ENCODE measurements at regions not wholly inside any gene's neighbourhood (a gene's known extent, or its start where the extent isn't known, plus 50 kb on each side); places are given as distances from the start of the nearest gene placed in this dataset.

DNA sequence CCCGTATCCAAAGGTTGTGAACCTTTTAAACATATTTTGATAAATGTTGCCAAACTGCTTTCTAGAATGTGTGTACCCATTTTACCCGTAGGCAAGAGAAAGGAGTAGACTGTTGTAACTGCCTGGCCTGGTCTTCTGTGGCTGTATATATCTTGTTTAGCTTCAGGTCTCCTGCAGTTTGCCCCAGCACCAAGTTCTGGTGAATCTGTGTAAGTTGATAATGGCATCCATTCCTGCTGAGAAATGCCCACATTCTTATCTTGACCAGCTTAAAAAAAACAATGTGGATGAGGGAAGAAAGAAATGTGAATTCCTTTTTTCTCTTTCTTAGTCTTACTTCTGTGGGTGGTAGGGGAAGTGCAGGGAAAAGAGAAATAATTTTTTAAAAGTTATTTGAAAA lies 53.3 kb upstream of the TLE3 start:
- no peak for DNase-seq

DNA sequence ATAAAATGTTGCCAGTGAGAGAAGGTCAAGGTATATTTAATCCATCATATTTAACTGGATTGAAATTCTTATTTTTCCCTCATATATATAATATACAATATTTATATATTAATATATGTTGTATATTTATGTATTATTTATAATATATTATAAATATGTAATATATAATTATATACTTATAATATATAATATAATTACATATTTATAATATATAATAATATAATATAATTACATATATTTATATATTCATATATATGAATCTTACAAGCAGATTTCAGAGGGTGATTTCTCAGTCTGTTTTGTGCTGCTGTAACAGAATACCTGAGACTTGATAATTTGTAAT lies 52.7 kb upstream of the TLE3 start:
- DNase-seq = no peak

DNA sequence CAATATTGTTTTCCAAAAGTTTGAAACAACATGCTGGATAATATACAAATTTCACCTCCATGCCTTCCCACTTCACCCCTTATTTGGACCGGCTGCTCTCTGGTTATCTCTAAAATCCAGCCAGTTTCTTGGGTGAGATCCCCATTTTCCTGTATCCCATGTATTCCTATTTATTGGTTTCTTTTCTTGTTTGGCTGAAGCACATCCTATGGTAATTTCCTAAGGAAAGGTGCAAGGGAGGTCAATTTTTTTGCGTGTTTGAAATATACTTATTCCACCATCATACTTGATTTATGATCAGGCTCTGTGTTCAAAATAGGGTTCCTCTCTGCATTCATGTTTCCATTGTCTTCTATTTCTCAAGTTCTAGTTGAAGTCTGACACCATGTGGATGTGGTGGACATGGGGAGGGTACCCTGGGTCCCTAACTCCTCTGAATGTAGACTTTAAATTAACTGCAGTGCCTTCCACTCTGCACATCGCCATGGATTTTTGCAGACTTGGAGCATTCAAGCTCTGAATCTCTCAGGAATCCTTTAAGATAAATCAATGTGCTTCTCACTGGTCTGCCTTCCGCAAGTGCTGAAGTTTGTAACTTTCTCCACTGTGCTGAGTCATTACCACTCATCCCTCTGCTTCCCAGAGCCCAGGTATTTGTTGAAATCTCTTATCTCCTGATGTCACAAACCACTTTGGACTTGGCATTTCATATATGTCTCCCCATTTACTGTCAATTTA lies 52.1 kb upstream of the TLE3 start:
- no peak for DNase-seq

DNA sequence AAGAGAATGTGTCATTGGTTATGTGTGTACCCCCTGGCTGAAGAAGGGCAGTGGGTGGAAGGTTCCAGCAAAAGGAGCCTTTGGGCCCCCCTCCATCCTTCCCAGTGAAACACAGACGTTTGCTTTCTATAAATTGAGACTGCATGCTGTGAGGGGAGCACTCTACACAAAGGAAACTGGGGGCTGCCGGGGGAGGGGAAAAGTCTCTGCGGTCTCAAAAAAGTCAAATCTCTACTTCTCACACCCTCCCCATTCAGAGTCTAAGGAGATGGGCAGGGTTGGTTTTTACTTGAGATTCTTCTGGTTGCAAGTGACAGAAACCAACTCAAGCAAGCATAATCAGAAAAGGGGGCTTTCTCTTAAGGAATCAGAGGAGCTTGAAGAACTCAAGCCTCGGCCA lies 50.1 kb upstream of the TLE3 start:
- DNase-seq = no peak
